ENCODE measurements at regions not wholly inside any gene's neighbourhood (a gene's known extent, or its start where the extent isn't known, plus 50 kb on each side); places are given as distances from the start of the nearest gene placed in this dataset.

- TF ChIP-seq CTCF (IDR thresholded peaks at IDR 0.05) = no peak
- no peak for TF ChIP-seq POLR2A (IDR thresholded peaks at IDR 0.05)
- no peak for TF ChIP-seq POLR2AphosphoS5 (IDR thresholded peaks at IDR 0.05)
- TF ChIP-seq EP300 (IDR thresholded peaks at IDR 0.05) = no peak
Observed at GRCh38 chr9:60545878-60546385, 368.3 kb upstream of the SPATA31A5 start.

Data from upper lobe of left lung (tissue), 4 donors.